Fibroblast of the conjunctiva (primary cell): ENCODE measurements at regions not wholly inside any gene's neighbourhood (a gene's known extent, or its start where the extent isn't known, plus 50 kb on each side); places are given as distances from the start of the nearest gene placed in this dataset.
A peak's percentile ranks its signal among the peaks of the same experiment; 100 is the strongest.
"Not testable (repeated sequence)": the region's sequence is repeated elsewhere in the genome, so short reads cannot be mapped to it uniquely, and the experiment has no call there.

ENCODE experiments used
- DNase-seq: peaks from one replicate; pipeline ENCODE4 v3.0.0-alpha.2; 2010; ENCODE audit warnings: low read depth

DNA sequence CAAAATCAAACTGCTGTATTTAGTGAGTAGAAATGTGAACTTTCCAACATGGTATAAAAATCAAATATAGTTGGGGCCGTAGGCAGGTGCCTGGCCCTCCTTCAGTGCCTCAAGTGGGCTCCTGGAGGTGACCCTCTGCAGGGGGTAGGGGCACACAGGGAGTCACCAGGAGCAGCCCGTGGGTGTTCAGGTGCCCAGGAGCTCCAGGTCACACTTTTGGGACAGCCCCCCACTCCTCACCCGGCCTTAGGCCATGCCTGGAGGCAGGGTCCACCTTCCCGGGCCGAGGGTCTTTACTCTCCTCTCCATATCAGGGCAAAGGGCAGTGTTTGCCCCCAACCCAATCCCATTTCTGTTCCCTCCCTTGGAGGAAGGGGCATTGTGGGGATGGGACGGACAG is 108.0 kb upstream of the MTAP start:
- DNase-seq, result no peak

DNA sequence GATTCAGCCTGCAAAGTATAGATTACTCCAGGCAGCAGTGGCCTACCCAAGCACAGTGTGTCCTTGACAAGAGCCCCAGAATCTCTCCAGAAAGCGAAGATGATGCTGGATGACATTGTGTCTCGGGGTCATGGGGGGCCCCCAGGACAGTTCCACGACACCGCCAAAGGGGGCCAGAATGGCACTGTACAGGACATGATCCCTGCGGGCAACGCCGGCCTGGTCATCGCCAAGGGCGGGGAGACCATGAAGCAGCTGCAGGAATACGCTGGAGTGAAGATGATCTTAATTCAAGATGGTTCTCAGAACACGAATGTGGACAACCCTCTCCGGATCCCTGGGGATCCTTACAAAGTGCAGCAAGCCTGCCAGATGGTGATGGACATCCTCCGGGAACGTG is 107.0 kb upstream of the MTAP start:
- DNase-seq, result no peak

DNA sequence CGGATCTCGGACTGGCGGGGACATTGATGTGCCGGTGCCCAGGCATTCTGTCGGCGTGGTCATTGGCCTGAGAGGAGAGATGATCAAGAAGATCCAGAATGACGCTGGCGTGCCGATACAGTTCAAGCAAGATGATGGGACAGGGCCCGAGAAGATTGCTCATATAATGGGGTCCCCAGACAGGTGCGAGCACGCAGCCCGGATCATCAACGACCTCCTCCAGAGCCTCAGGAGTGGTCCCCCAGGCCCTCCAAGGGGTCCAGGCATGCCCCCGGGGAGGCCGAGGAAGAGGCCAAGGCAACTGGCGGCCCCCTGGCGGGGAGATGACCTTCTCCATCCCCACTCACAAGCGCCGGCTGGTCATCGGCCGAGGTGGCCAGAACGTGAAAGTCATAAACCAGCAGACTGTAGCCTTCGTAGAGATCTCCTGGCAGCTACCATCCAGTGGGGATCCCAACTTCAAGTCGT is 106.5 kb upstream of the MTAP start:
- no peak for DNase-seq

DNA sequence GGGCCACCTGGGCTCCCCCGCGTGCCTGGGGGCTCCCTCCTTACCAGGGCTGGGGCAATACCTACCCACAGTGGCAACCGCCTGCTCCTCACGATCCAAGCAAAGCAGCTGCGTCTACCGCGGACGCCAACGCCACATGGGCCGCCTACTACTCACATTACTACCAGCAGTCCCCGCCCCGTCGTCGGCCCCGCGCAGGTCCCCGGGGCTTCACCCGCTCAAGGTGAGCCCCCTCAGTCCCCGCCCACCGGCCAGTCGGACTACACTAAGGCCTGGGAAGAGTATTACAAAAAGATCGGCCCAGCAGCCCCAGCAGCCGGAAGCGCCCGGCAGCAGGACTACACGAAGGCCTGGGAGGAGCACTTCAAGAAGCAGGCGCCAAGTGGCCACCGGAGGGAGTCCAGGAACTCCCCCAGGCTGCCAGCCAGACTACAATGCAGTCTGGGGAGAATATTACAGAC is 106.0 kb upstream of the MTAP start:
- DNase-seq, result no peak

DNA sequence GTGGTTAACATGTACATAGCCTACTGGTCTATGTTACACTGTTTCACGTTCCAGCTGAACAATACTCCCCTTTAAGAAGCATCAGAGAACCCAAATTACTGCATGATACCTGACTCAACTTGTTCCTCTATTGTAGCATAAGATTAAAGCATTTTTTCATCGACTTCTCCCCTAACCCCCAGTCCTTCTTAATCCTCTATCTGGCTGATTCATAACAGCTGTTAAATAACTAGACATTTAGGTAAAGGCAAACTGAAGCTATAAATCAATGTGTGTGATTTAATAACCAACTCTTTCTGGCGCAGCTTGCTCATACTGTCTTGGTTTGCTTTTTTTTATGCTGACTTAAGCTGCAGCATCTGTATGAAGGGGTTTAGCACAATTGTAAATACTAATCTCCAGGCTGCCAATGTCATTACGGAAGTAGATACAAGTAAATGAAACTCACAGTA is 94.2 kb upstream of the MTAP start:
- DNase-seq, result no peak

DNA sequence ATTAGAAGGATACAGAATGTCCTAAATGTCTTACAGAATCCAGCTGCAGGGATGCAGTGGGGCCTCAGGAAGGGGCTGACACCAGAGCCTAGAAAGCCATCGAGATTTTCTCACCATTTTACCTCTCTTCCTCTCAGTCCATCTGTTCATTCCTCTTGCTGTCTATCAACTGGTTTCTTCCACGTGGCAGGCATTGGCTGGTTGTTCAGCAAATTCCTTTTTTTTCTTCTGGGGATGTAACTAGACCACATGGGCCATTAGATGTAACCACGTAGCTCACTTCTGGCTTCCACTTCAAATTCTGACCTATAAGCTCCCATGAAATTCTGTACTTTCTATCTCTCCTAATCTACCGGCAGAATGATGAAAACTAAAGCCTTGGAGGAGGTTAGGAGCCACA is 93.6 kb upstream of the MTAP start:
- DNase-seq, result no peak

DNA sequence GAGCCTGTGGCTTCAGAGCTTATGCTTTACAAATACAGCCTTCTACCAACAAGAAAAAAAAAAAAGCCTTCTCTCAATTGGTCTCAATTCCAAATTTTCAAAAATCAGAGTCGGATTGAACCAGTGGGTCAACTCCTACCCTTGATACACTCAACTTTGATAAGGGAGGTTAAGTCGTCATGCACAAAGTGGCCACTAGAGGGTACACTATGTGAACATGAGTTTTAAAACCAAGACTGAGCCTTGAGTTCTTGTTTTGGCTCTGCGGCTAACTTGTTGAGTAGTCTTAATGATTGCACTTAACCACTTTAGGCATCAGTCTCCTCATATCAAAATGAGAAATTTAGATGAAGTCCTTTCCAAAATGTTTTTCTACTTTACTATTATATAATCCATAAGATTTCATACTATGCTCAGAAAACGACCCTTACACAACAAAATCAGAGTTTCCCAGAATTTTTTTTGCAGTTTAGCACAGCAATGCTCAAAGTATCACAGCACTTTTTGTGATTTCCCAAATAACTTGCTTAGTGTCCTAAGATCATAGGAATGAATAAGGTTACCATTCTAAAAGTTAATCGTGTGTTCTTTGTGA is 92.9 kb upstream of the MTAP start:
- peak; percentile 27 for DNase-seq

DNA sequence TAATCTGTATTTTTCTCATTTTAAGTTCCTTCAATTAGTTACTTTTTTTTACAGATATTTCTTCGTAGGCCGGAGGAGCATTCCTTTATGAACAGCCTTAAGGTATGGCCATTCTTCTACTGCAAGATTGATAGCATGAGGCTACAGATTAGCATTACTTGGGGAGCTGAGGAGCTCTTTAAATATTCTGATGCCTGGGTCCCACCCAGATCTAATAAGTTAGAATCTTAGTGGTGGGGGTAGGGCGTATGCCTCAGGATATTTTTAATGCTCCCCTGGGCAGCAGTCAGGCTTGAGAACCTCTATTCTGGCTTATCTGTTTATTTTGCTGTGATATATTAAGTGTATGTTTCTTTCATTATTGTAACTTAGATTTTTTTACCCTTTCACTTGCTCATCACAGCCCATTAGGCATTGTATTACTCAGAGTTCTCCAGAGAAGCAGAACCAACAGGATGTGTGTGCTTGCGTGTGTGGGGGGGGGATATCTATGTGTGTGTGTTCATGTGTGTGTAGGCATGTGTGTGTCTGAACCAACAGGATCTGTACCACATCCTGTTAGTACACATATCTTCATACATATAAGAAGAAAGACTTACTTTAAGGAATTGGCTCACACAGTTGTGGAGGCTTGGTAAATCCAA is 91.8 kb upstream of the MTAP start:
- DNase-seq, result no peak

DNA sequence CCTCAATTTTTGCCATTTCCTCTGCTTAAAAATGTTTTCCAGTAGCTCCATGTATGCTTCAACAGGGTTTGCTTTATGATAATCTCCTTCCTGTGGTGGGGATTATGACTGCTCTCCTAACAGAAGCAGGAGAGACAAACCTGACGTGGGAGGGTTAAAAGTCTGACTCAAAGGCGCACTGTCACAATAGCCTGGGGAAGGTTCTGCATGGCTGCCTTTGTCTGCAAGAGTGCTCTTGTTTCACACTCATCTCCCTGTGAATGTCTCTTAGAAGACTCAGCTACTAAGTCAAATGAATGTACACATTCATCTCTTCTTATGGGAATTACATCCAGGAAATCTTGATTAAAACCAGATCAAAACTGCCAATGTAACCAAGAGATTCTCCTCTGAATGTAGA is 90.9 kb upstream of the MTAP start:
- DNase-seq, result no peak

DNA sequence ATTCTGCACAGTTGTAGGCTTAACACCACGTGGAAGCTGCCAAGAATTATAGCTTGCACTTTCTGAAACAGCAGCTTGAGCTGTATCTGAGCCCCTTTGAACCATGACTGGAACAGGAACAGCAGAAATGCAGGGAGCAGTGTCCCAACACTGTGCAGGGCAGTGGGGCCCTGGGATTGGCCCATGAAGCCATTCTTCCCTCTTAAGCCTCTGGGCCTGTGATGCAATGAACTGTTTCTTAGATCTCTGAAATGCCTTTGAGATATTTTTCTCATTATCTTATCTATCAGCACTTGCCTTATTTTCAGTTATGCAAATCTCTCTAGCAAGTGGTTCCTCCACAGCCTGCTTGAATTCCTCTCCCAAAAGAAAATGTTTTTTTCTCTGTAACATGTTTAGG is 87.0 kb upstream of the MTAP start:
- no peak for DNase-seq

DNA sequence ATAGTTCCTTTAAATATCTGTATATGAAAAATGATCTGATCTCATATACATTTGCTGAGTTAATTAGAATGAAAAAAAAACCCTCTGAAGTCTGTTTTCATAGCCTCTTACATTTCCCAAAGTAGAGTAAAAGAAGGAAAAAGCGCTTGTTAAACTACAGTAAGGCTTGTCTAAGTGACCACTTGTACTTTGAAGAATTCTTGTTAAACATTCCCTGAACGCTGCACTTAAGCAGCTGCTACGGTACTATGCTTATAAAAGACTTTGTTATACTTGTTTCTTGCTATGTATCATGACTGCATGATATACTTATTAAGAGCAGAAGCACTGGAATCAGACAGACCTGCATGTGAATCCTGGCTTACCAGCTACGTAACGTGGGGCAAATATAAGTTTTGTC is 81.7 kb upstream of the MTAP start:
- DNase-seq, result no peak

DNA sequence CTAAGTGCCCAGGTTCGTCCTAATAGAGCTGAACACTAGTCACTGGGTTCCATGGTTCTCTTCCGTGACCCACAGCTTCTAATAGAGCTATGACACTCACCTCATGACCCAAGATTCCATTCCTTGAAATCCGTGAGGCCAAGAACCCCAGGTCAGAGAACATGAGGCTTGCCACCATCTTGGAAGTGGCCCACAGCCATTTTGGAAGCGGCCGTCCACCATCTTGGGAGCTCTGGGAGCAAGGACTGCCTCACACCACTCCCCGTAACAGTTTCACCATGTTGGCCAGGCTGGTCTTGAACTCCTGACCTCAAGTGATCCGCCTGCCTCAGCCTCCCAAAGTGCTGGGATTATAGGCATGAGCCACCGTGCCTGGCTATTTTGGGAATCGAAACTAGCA is 75.0 kb upstream of the MTAP start:
- DNase-seq, result not testable (repeated sequence)

DNA sequence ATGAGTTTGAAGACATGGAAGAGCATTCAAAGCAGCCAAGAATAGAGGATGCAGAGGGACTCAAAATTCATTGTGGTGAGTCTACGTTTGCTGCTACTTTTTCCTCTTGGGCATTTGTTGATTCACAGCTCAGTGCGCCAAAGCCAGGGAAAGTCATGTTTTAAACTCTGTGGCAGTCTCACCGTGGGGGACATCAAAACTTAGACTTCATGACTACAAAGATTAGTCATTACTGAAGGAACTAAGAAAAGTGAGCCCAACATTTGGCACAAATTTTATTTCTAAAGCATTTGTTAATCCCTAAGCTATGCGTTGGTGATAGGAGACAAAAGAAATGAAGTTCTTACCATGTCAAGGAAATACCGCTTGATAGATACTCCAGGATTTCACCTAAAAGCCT is 73.7 kb upstream of the MTAP start:
- no peak for DNase-seq

DNA sequence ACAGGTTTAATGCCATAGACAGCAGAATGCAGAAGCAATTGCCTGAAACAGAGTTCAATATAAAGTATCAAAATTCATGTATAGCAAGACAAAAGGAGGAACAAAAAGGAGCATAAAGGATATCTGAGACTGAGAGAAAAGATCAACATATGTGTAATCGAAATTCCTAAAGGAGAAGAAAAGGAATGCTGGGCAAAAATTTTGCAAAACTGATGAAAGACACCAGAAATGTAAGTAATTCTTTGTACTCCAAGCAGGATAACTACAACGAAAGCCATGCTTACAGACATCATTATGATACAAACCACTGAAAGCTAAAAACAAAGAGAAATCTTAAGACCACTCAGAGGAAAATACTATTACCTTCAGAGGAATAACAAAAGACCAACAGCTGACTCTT is 72.8 kb upstream of the MTAP start:
- DNase-seq, result no peak

DNA sequence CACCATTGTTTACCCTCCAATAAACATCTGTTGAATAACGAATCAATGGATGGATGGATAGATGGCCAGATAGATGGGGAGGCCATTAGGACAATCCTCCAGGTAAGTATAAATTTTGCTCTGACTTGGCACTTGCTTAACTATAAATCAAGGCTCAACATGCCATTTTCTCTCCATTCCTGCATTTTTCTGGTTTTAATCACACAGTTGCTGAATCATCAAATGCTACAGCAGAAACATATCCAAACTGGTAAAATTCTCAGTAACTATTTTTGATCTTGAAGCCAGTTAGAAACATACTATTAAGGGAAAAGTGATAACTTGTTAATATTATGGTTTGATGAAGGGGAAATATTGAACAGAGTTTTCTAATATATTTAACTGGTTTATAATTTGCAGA is 71.5 kb upstream of the MTAP start:
- DNase-seq, result no peak

DNA sequence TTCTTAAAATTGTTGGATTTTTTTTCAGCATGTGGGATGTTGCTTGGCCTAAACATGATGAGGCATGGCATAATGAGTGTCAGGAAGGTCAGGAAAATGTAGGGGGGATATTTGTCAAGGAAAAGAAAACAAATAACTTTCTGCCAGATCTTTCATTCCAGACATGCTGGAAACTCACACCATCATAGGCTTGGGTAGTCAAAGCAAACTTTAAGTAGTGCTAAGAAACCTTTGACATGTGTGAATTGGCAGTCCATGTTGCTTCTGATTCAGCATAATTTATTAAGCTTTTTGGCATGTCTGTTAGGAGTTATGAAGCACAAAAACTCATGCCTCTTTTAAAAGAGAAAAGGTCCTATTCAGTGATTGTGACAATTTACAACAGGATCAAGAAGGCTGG is 61.3 kb upstream of the MTAP start:
- DNase-seq, result no peak

DNA sequence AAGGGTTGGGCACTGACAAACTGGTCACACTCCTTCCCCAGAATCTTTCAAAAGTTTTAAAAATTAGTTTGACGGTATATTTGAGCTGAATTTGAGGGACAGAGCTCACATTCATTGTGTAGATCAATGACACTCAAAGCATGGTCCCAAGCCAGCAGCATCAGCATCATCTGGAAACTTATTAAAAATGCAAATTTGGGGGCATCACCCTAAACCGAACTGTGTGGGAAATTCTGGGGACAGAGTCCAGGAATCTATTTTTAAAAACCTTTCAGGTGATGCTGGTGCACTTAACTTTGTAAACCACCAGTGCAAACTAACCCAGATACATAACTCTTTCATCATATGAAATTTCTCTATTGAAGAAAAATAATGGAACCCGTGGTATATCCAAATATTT is 58.1 kb upstream of the MTAP start:
- no peak for DNase-seq

DNA sequence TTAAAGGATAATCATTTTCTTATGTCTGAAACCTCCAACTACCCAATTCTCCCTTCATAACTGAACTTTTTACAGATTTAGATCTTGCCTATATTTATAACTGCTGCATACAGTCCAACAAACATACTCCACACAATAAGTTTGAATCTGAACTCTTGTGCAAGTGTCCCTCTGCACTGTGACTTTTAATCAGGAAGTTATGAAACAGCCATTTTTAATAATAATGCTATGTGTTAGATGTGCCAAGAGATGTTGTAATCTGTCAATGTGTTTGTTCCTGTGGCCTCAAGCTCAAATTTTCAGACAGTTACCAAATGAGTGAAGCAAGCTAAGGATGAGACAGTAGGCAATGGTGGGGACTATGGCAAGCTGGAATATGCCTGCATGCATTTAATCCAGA is 57.6 kb upstream of the MTAP start:
- peak; percentile 68 for DNase-seq

DNA sequence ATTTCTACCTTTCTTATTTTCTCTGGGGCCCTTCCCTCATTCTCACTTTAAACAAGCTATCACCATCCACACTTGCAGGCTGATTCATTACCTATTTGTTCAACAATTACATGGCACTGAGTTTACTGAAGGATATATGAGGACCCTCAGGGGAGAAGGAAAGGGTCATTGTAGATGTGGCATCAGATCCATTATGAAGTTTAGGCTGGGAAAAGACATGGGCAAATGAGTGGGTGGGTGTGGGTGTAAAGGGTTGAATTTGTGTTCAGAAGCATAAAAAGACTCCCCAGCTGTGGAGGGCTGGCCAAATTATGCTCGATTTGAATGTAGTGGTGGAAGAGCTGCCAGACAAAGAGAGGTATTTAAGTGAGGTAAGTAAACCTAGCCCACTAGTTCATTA is 55.9 kb upstream of the MTAP start:
- no peak for DNase-seq

DNA sequence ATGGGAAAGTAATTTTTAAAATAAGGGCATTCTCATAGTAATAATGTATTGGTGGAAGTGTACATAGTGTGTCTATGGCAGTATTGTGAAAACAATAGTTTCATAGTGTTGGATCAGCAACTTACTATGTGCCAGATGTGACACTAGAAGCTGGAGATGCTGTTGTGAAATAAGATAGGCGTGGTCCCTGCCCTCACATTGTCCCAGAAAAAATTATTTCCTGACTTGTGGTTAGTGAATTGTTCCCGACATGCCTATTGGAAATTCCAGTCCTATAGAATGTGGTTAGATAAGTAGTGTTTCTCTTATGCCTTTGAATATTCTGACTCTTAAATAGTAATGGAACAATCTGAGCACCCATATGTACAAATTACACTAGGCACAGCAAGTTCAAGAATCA is 55.3 kb upstream of the MTAP start:
- DNase-seq, result peak; percentile 73

DNA sequence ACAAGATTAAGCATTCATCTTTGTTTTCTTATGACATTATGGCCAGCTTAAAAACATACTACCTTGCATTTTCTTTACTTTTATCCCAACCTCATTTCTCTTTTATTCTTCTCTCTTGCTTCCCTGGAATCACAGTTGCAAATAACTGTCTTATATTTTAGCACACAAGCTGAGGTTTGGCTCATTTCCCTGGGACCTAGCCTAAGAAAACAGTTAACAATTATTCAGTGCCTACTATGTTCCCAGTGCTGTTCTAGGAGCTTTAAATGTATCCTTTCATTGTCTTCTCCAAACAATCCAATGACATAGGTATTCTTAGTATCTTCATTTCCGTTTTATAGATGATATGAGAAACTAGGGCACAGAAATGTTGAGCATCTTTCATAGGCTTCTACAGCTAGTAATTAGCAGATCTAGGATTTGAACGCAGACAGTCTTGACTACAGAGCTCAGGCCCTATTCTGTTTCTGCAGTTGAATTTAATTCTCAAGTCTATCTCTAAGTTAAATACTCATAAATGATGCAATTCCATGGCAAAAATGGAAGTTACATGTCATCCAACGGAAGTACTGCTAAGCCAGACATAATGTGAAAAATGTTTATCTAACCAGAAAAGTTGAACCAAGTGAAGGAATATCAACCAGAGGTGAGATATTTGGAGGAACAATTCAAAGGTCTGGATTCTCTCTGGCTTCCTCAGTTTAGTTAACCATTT is 52.3 kb upstream of the MTAP start:
- peak; percentile 22 for DNase-seq

DNA sequence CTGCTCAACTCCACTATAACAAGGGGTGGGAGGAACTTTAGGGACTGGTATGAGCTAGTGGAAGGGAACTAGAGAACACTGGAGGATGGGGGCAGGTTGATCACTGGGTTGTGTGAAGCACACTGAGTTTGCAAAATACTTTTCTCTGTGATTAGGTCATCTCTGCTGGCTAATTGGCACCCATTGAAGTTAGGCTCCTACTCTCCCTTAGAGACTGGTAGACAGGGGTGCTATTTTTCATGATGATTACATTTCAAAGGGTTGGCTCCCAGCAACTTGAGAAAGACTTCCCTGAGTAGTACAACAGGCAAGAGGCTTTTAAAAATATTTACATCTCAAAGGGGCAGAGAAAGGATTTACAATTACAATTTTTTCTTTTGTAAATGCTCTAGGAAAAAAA is 50.4 kb upstream of the MTAP start:
- no peak for DNase-seq
